GM23248 (cell line): ENCODE measurements at regions not wholly inside any gene's neighbourhood (a gene's known extent, or its start where the extent isn't known, plus 50 kb on each side); places are given as distances from the start of the nearest gene placed in this dataset.

Experiments
- DNase-seq: peaks from one replicate; pipeline ENCODE4 v3.0.0-alpha.2; 2015
- H2AFZ ChIP-seq: fragments of 200-600 bp; sonication (generic); 2 replicates; pipeline ENCODE4 v1.6.1; 2016; ENCODE audit warnings: antibody characterized with exemption
- H3F3A ChIP-seq: fragments of 200-600 bp; sonication (generic); 2 replicates; pipeline ENCODE4 v1.6.1; 2016; ENCODE audit warnings: mild to moderate bottlenecking, antibody characterized with exemption, mixed run types; ENCODE audit not compliant: insufficient read depth
- H3K27ac ChIP-seq: fragments of 200-600 bp; sonication (generic); 2 replicates; pipeline ENCODE4 v1.5.1; 2016; ENCODE audit warnings: mild to moderate bottlenecking
- H3K27me3 ChIP-seq: fragments of 200-600 bp; sonication (generic); replicated peaks from 2 replicates; pipeline ENCODE4 v1.6.1; 2016; ENCODE audit warnings: mild to moderate bottlenecking; ENCODE audit not compliant: insufficient read depth
- H3K36me3 ChIP-seq: fragments of 200-600 bp; sonication (generic); 2 replicates; pipeline ENCODE4 v1.6.1; 2016; ENCODE audit warnings: low read depth, mild to moderate bottlenecking
- H3K4me1 ChIP-seq: fragments of 200-600 bp; sonication (generic); 2 replicates; pipeline ENCODE4 v1.6.1; 2016; ENCODE audit warnings: mild to moderate bottlenecking; ENCODE audit not compliant: insufficient read depth
- H3K4me2 ChIP-seq: fragments of 200-600 bp; sonication (generic); one replicate; pipeline ENCODE4 v1.6.1; 2016; ENCODE audit warnings: mild to moderate bottlenecking; ENCODE audit not compliant: unreplicated experiment
- H3K4me3 ChIP-seq: fragments of 200-600 bp; sonication (generic); 2 replicates; pipeline ENCODE4 v1.5.1; 2016; ENCODE audit warnings: mild to moderate bottlenecking
- H3K79me2 ChIP-seq: fragments of 200-600 bp; sonication (generic); 2 replicates; pipeline ENCODE4 v1.6.1; 2016; ENCODE audit warnings: mild to moderate bottlenecking; ENCODE audit not compliant: insufficient read depth
- H3K9ac ChIP-seq: fragments of 200-600 bp; sonication (generic); 2 replicates; pipeline ENCODE4 v1.6.1; 2016; ENCODE audit warnings: mild to moderate bottlenecking
- H3K9me2 ChIP-seq: fragments of 200-600 bp; sonication (generic); 2 replicates; pipeline ENCODE4 v1.6.1; 2016; ENCODE audit warnings: mixed run types, mild to moderate bottlenecking, moderate library complexity; ENCODE audit not compliant: insufficient read depth
- H3K9me3 ChIP-seq: fragments of 200-600 bp; sonication (generic); one replicate; pipeline ENCODE4 v1.6.1; 2017; ENCODE audit warnings: low read depth
- H4K20me1 ChIP-seq: fragments of 200-600 bp; sonication (generic); 2 replicates; pipeline ENCODE4 v1.6.0; 2016; ENCODE audit not compliant: insufficient read depth
- EZH2 ChIP-seq: fragments of 200-600 bp; sonication (generic); IDR thresholded peaks from 2 replicates; pipeline ENCODE4 v1.6.1; 2018; ENCODE audit warnings: antibody characterized with exemption, mild to moderate bottlenecking; ENCODE audit not compliant: insufficient read depth, poor library complexity, severe bottlenecking
- EZH2phosphoT487 ChIP-seq: fragments of 200-600 bp; sonication (generic); IDR thresholded peaks from 2 replicates; pipeline ENCODE4 v1.6.1; 2018; ENCODE audit warnings: antibody characterized with exemption, moderate library complexity, mild to moderate bottlenecking, low read depth; ENCODE audit not compliant: insufficient read depth
- WGBS, 2 experiments: methylation state at CpG; one replicate each; pipeline ENCODE4 v1.1.6; 2015 to 2017; ENCODE audit warnings: low lambda C conversion rate in 2 of 2, low coverage in 1 of 2; ENCODE audit errors: missing lambda C conversion rate in 2 of 2; 5-methylcytosine and 5-hydroxymethylcytosine counted together
- in situ Hi-C: fragments of 300-500 bp; cut with MboI; formaldehyde crosslinking; loops from 2 replicates; pipeline ENCODE4 v1.15.0; 2020

GRCh38 chr13:71034018-71034417 lies 833.0 kb downstream of the DACH1 start:
- Histone ChIP-seq H3K4me2 (no peak overlapping the region), H3K9me3 (no peaks in the 10 kb centered on the region), H3K4me1 (no peaks in the 10 kb centered on the region), H3K27ac (no peak overlapping the region), H3K4me3 (no peak overlapping the region), H2AFZ (no peak overlapping the region), H3K9me2 (no peaks in the 10 kb centered on the region), H4K20me1 (no peaks in the 10 kb centered on the region), H3F3A (no peaks in the 10 kb centered on the region), H3K36me3 (no peaks in the 10 kb centered on the region), H3K9ac (no peak overlapping the region), H3K79me2 (no peaks in the 10 kb centered on the region), H3K27me3 (no peaks in the 10 kb centered on the region)
- 22 to 31% methylated on average over 3 to 4 of the region's 4 CpGs for WGBS, 2 experiments
- no peak for TF ChIP-seq EZH2
- TF ChIP-seq EZH2phosphoT487 = no peak
- in situ Hi-C loops = no loop called here
- no peak for DNase-seq

GRCh38 chr13:71033026-71033425 lies 834.0 kb downstream of the DACH1 start:
- Histone ChIP-seq H4K20me1 (no peaks in the 10 kb centered on the region), H2AFZ (no peak overlapping the region), H3K27me3 (no peaks in the 10 kb centered on the region), H3K4me2 (no peak overlapping the region), H3K9me2 (no peaks in the 10 kb centered on the region), H3K36me3 (no peaks in the 10 kb centered on the region), H3K4me3 (no peak overlapping the region), H3K9ac (no peak overlapping the region), H3F3A (no peaks in the 10 kb centered on the region), H3K27ac (no peak overlapping the region), H3K4me1 (no peaks in the 10 kb centered on the region), H3K79me2 (no peaks in the 10 kb centered on the region), H3K9me3 (no peaks in the 10 kb centered on the region)
- DNase-seq = no peak
- in situ Hi-C loops = no loop called here
- TF ChIP-seq EZH2 (no peak), EZH2phosphoT487 (no peak)

GRCh38 chr13:71030784-71031183 lies 836.2 kb downstream of the DACH1 start:
- no peaks in the 10 kb centered on the region for H3K79me2 ChIP-seq
- no peaks in the 10 kb centered on the region for H3K9me3 ChIP-seq
- TF ChIP-seq EZH2 = no peak
- no peak for TF ChIP-seq EZH2phosphoT487
- H3K27ac ChIP-seq = no peak overlapping the region
- 15 to 30% methylated on average over 6 of the region's 6 CpGs for WGBS, 2 experiments
- no peak overlapping the region for H2AFZ ChIP-seq
- H3K4me3 ChIP-seq = no peak overlapping the region
- no peaks in the 10 kb centered on the region for H3K27me3 ChIP-seq
- H4K20me1 ChIP-seq = no peaks in the 10 kb centered on the region
- DNase-seq = no peak
- in situ Hi-C loops = no loop called here
- no peaks in the 10 kb centered on the region for H3K4me1 ChIP-seq
- no peaks in the 10 kb centered on the region for H3F3A ChIP-seq
- no peak overlapping the region for H3K9ac ChIP-seq
- no peaks in the 10 kb centered on the region for H3K9me2 ChIP-seq
- H3K36me3 ChIP-seq = no peaks in the 10 kb centered on the region
- H3K4me2 ChIP-seq = no peak overlapping the region

GRCh38 chr13:71028884-71029283 lies 838.1 kb downstream of the DACH1 start:
- Histone ChIP-seq H3K4me3 (no peak overlapping the region), H3K36me3 (no peaks in the 10 kb centered on the region), H3K9me2 (no peaks in the 10 kb centered on the region), H3F3A (no peaks in the 10 kb centered on the region), H3K9me3 (no peaks in the 10 kb centered on the region), H3K27ac (no peak overlapping the region), H2AFZ (no peak overlapping the region), H3K4me2 (no peak overlapping the region), H3K79me2 (no peaks in the 10 kb centered on the region), H3K4me1 (no peaks in the 10 kb centered on the region), H3K27me3 (no peaks in the 10 kb centered on the region), H3K9ac (no peak overlapping the region), H4K20me1 (no peaks in the 10 kb centered on the region)
- DNase-seq = no peak
- in situ Hi-C loops = no loop called here
- TF ChIP-seq EZH2phosphoT487 (no peak), EZH2 (no peak)
- 19 to 29% methylated on average over 1 of the region's 1 CpG for WGBS, 2 experiments

- WGBS, 2 experiments = 13 to 19% methylated on average over 10 of the region's 10 CpGs
- Histone ChIP-seq H3K27me3 (no peaks in the 10 kb centered on the region), H3K79me2 (no peaks in the 10 kb centered on the region), H3K4me1 (no peaks in the 10 kb centered on the region), H4K20me1 (no peaks in the 10 kb centered on the region), H3K27ac (no peak overlapping the region), H3K9me2 (0 out of 2 replicates have a peak, but pooled peaks cover 3% of the 10 kb centered on the region), H3F3A (no peaks in the 10 kb centered on the region), H3K9me3 (peaks cover 3% of the 10 kb centered on the region), H3K9ac (no peak overlapping the region), H2AFZ (no peak overlapping the region), H3K36me3 (no peaks in the 10 kb centered on the region), H3K4me2 (no peak overlapping the region), H3K4me3 (no peak overlapping the region)
- no peak for DNase-seq
- no peak for TF ChIP-seq EZH2phosphoT487
- no peak for TF ChIP-seq EZH2
- in situ Hi-C loops = no loop called here
Measured at GRCh38 chr13:71021825-71022422, 845.1 kb downstream of the DACH1 start.
